Inflammatory macrophage (primary cell): ENCODE measurements at regions not wholly inside any gene's neighbourhood (a gene's known extent, or its start where the extent isn't known, plus 50 kb on each side); places are given as distances from the start of the nearest gene placed in this dataset.

Source experiments
- DNase-seq, 2 donors: peaks; one replicate each; pipeline ENCODE4 v3.0.0-alpha.2; 2020 to 2022

DNA sequence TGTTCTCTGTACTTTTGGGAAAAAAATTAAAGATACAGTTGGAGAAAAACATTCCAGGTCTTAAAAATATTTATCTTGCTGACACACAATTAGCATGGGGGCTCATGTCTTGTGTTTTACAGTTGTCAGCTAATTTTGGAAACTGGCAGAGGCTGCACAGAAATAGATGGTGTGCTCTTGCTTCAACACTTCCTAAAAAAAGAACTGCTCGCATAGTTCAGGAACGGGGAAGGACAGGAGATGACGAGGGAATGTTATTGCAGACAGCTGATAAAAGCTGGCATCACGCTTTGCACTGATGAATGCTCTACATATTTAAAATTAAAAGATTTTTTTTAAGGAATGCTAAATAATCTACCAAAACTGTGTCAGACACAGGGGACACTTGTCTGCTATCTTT, 103.5 kb upstream of the CELF2 start:
- DNase-seq: peak; percentile 18 to 20

- no peak for DNase-seq
Observed at GRCh38 chr10:10915215-10915614, 102.5 kb upstream of the CELF2 start.

GRCh38 chr10:10917031-10917430, 100.6 kb upstream of the CELF2 start:
- no peak for DNase-seq

DNA sequence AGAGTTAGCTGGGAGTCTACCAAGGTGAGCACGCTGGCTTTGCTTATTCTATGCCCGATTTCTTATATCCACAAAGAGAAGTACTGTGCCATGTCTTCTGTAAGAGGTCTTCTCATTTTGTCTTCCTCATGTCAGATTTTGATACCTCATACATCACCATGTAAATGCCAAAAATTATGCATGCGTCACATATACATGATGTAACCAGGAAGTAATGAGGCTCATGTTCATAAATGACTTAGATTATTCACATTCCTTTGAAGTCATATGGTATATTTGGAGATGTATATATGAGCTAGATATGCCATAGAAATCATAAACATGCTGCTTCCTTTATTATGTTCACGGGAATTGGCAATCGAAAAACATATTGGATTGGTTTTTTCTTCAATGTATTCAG, 97.7 kb upstream of the CELF2 start:
- no peak for DNase-seq

- no peak for DNase-seq
Observed at GRCh38 chr10:10921826-10922461, 95.7 kb upstream of the CELF2 start.

DNA sequence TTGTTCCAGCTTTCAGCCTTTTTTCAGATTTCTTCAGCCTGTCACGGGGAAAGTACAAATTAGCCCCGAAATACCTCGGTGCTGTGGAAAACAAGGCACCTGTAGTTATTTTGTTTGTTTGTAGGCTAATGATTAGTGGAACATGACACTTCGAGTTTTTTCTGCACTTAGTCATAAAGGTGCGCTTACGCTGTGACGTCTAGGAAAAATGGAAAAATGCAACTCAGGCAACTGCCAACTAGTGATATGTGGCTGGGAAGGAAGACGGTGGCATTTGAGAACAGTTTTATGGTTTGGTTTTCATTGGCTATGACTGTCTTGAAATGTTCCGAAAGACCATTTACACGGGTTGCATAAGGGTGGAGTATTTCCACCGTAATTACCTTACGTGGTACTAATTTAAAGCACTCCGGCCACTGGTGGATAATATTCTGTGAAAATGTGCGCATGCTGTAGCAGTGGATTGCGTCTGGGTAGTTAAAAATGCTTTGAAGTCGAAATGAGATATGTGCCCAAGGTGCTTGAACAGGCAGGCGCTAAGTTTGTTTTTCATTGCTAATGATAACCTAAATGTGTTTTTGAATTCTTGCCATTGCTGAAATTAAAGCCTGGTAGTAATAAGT, 94.5 kb upstream of the CELF2 start:
- no peak for DNase-seq

GRCh38 chr10:10925667-10926066, 92.0 kb upstream of the CELF2 start:
- DNase-seq: no peak

GRCh38 chr10:10927608-10928007, 90.1 kb upstream of the CELF2 start:
- no peak for DNase-seq

DNA sequence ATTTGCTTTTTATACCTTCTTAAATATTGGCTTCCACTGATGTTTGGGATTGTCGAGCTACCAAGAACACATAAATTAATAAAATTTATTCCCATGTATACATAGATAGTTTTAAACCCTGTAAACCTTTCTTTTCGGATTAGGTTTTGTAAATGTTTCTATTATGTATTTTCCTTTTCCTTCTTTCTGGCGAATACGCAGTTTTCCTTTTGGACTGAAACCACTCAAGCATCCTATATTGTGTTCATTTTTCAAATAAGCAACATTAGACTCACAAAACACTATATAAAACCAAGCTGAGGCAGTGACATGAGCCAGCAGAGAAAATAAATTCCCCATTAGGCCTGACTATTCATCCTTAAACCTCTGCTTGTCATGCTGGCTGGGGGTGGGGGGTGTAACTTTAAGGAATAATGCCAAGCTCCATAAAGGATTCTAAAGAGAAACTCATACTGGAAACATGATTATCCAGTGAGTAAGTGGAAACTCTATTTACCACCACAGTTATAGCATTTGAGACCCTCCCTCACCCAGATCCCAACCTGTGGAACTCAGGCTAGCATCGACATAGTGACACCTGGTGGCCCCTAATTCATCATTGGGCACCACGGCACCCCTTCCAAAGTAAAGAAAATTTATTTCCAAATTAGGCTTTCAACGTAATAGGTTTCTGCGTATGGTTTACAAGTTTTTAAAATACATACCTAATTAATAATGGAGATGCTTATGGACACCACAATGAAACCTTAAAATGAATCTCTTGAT, 86.5 kb upstream of the CELF2 start:
- DNase-seq: no peak

GRCh38 chr10:10935032-10935431, 82.6 kb upstream of the CELF2 start:
- no peak for DNase-seq

GRCh38 chr10:10938676-10939075, 79.0 kb upstream of the CELF2 start:
- DNase-seq: no peak

DNA sequence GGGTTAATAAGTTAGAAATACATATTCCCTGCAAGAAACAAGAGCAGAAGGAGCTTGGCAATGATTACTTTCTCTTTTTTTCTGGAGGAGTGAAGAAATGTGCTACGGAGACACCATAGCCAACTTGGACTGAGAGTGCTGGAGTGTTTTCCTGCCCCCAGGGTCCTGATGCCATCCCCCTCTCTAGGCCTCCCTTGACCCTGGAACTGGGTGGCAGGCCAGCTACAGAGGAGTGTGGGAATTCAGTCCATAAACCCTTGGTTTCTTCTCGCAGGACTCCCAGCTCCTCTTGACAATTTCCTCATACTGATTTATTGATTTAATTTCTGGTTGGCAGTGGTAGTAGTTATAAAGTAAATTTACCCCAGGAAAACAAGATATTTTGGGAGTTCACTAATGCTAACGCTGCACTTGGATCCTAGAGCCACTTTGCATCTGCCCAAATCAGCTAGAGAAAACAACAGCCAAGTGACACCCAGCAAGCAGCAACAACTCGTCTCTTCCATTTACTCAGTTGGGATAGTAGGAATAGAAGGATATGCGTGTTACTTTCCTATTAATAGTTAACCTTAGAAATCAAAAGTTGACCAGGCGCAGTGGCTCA, 76.4 kb upstream of the CELF2 start:
- DNase-seq: no peak

- no peak for DNase-seq
Observed at GRCh38 chr10:10942441-10942840, 75.2 kb upstream of the CELF2 start.

GRCh38 chr10:10946081-10946480, 71.6 kb upstream of the CELF2 start:
- DNase-seq: no peak

DNA sequence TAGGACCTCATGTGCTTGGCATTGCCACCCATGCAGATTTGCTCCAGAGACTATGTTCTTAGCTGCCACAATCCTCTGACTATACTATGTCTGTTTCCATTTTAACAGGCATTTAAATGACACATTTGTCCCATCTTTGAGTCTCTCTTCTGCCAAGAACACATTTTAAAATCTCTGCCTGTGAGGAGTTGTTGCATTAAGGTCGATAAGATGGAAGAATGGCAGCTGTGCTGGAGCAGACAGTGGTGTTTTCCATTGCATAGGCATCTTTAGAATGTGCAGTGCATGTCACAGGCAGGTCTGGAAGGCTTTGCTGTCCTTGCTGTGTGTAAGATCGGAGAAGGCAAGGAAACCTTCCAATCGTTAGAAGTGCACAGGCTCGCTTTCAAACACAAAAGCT, 70.9 kb upstream of the CELF2 start:
- DNase-seq: no peak

DNA sequence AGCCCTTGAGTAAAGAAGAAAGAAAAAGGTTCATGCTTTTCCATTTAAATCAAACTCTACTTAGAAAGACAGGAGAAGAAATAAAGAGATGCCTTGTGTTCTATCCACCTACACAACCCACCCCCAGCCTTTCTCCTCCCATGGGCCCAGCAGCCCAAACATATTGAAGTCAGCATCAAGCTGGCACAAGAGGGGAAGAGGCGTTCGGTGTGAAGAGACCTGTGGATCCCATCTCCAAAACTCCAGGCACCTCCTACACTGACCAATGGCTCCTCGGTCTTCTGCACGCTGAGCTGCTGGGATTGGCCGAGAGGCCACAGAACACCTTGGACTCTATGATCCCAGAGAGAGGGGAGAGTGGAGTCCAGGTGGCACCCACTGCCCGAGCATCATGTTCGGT, 66.0 kb upstream of the CELF2 start:
- DNase-seq: no peak

GRCh38 chr10:10952800-10953199, 64.9 kb upstream of the CELF2 start:
- DNase-seq: no peak

GRCh38 chr10:10956681-10957542, 60.8 kb upstream of the CELF2 start:
- DNase-seq: no peak

GRCh38 chr10:10958041-10958440, 59.6 kb upstream of the CELF2 start:
- DNase-seq: no peak

GRCh38 chr10:10959666-10960065, 58.0 kb upstream of the CELF2 start:
- DNase-seq: no peak

- no peak for DNase-seq
Observed at GRCh38 chr10:10960534-10960933, 57.1 kb upstream of the CELF2 start.

GRCh38 chr10:10961072-10961471, 56.6 kb upstream of the CELF2 start:
- DNase-seq: no peak

GRCh38 chr10:10967029-10967428, 50.6 kb upstream of the CELF2 start:
- no peak for DNase-seq
